HT-29 (cell line): ENCODE measurements at regions not wholly inside any gene's neighbourhood (a gene's known extent, or its start where the extent isn't known, plus 50 kb on each side); places are given as distances from the start of the nearest gene placed in this dataset.

Experiments used
- DNase-seq: peaks from one replicate; pipeline ENCODE4 v3.0.0-alpha.2; 2015; ENCODE audit warnings: low spot score

DNA sequence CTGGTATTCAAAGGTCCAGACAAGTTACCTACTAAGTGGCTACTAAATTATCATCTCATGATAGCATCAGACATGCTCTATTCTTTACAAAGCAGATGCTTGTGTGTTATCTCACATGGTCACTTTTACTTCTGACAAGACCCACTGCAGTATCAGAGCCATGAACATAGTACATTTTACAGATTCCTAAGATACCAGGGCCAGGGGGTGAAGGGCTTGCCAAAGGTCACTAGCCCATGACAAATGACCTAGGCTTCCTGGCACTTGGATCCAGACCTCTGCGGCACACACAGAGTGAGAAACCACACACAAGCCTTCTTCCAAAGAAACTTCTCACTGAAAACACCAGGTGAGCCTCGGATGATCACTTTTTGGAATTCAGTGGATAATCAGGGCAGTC is 446.8 kb downstream of the EIPR1 start:
- DNase-seq, result no peak

- no peak for DNase-seq
Measured at GRCh38 chr2:2926858-2927175, 450.8 kb downstream of the EIPR1 start.

GRCh38 chr2:2926009-2926857 is 451.4 kb downstream of the EIPR1 start:
- DNase-seq, result no peak

GRCh38 chr2:2922156-2922555 is 455.5 kb downstream of the EIPR1 start:
- DNase-seq, result no peak

GRCh38 chr2:2921011-2921720 is 456.5 kb downstream of the EIPR1 start:
- no peak for DNase-seq

DNA sequence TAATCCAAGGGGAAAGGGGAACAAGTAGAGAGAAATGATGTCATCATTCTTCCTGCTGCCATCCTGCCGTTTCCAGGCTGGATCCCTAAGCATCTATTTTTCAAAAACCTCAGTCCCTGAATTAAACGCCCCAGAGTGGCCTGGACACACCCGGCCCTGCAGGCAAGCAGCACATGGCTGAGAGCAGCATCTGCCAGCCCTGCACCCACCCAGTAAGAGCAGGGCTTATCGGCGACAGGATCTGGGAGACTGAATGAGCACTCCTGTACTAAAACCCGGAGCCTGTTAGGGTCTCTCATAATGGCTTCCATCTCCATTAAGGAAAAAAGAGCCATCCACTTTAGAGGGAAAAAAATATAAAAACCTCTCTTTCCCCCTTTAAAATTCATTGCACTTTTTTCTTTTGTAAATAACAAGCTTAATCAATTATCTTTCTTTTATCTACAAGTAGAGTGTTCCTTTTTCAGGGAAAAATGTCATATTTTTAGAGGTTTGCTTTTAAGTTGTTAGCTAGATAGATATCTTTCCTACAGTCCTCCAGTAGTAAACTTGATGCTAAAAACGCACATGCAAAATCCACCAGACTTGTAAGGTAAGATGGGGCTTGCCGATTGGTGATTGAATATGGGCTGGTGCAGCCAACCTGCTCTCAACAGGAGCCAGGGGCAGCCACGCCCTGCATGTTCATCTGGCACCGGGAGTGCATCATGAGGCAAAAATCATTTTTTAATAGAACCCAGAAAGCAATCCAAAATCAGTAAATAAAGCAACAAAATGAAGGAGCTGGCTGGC is 457.8 kb downstream of the EIPR1 start:
- no peak for DNase-seq

DNA sequence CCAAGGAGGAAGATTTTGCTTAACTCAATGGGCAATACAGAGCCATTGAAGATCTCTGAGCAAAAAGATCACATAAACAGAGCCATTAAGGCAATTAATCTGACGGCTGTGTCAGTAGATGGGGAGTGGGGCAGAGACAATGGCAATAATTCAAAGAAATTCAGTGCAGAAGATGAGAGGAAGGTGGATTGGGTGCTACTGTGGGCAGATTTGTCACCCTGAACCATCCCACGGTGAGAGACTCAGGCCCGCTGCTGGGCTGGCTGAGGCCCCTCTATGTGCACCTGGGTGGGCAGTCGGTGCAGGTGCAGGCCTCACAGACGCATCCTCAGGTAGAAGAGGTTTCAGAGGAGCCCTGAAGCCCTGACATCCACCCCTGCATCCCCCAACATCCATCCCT is 458.6 kb downstream of the EIPR1 start:
- no peak for DNase-seq

DNA sequence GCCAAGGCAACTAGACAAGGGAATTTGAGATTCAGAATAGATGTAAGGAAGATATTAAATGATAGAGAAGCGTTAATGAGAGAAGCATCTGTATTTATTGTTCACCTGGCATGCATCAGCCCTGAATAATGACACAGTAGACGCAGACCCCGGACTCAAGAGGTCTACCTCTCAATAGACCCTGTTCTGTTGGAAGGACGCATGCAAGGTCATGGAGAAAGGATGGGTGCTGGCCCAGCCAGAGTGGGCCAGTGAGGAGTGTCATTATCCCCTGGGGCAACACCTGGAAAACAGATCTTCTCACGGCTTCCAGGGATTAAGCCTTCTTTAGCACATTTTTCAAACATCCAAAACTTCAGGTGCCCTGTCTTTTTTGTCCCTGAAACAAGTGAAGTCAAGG is 461.0 kb downstream of the EIPR1 start:
- no peak for DNase-seq

DNA sequence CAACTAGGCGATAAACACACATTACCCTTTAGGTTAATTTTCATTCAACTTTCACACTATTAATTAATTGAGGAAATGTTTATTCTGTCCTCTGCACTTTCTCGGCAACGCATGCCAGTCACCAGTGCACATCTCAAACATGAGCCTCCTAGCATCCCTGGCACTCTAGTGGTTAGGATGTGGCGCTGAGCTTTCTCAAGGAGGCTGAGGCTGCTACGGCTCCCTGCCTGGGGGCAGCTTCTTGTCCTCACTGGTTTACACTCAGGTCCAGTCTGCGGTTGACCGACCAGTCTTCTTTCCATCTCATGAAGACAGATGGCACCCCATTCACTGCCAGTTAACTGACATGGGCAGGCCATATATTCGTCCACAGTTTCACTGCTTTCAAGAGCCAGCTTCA is 463.4 kb downstream of the EIPR1 start:
- no peak for DNase-seq

DNA sequence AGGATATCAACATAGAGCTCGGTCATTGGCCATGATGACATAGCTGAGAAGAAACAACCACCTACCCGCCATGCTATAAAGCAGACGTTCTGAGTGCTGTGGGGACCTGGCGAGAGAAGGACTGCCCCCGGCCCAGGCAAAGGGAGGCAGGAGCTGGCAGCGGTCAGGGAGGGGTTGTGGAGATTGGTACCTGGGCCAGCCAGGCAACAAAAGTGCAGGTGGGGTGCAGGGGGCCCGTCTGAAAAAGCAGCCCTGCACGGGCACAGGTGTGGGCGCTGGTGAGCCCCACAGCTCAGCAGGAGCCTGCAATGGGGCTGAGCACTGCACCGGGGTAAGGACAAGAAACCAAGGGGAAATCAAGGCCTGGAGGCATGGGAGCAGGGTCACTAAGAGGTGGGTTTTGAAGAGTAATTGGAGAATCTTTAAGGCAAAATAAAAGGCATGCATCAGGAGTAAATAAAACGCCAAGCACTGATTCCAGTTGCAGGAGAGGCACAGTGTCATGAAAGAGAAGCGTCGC is 464.0 kb downstream of the EIPR1 start:
- DNase-seq, result no peak

- DNase-seq, result no peak
Measured at GRCh38 chr2:2912731-2913130, 464.9 kb downstream of the EIPR1 start.

DNA sequence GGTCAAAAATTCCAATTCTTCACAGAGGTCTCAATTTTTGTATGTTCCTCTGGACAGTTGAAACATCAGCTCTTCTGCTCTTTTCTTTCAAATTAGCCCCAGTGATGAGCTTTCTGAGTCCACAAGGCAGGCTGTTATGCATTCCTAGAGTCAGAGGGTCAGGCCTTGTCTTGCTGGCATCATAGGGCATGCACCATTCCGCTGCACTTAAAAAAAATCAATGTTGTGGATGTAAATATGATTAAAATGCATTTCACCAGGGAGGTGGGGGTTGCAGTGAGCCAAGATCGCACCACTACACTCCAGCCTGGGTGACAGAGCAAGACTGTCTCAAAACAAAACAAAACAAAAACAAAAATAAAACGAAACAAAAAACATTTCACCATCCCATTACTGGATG is 465.3 kb downstream of the EIPR1 start:
- DNase-seq, result no peak

DNA sequence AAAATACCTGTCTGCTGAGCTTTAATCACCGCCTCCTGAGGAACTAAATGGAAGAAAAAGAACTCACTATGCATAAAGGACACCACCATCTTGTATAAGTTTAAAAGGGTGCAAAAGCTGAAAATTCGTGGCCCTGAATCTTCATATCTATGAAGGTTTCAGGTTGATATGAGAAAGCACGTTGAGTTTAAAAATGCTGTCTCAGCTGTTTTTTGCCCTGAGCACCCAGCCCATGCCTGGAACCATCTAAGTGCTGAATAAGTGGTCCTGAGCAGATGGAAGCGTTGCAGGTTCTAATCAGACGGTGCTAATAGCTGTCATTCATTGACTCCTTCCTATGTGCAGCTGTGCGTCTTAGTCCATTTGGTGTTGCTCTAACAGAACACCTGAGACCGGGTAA is 467.4 kb downstream of the EIPR1 start:
- no peak for DNase-seq

- no peak for DNase-seq
Measured at GRCh38 chr2:2909086-2910035, 468.3 kb downstream of the EIPR1 start.

DNA sequence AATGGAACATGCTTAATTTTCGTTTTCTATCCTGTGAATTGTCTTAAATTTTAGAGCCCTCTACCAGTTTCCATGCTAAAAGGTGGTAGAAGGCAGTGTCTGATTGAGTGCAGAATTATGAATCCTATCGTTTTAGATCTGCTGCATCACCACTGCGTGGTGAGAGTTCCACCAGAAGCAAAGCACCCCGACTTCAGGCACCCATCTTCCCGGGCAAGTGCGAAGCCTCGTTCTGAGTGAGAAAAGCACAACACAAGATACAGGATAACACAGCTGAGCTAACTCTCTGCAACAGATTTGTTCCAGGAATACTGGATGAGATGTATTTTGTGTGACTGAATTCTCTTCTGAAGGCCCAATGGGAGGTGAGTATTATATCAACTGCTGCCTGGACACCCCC is 471.5 kb downstream of the EIPR1 start:
- no peak for DNase-seq

DNA sequence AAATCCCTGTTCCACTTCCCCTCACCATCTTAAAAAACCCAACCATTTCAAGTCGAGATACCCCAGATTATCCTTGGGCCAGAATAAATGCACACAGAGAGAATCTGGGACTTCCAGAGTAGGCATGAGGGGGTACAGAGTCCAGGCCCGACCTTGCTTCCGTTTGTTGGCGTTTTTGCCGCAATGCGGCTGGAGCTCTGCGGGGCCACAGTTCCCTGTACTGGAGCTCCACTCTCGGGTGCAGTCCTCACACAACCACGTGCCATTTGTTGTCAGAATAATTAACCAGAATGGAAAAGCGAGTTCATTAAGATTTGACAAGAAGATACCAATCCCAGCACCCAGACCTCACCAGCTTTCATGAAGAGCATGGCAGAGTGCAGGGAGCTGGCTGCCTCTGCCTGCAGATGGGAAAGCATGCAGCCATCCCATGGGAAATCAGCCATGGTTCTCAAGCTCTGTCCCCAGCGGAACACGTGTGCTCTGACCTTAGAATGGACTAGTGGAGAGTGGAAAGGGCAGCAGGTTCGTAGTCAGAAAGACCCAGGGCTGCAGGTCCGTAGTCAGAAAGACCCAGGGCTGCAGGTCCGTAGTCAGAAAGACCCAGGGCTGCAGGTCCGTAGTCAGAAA is 472.8 kb downstream of the EIPR1 start:
- no peak for DNase-seq

- DNase-seq, result no peak
Measured at GRCh38 chr2:2902547-2903281, 474.9 kb downstream of the EIPR1 start.

DNA sequence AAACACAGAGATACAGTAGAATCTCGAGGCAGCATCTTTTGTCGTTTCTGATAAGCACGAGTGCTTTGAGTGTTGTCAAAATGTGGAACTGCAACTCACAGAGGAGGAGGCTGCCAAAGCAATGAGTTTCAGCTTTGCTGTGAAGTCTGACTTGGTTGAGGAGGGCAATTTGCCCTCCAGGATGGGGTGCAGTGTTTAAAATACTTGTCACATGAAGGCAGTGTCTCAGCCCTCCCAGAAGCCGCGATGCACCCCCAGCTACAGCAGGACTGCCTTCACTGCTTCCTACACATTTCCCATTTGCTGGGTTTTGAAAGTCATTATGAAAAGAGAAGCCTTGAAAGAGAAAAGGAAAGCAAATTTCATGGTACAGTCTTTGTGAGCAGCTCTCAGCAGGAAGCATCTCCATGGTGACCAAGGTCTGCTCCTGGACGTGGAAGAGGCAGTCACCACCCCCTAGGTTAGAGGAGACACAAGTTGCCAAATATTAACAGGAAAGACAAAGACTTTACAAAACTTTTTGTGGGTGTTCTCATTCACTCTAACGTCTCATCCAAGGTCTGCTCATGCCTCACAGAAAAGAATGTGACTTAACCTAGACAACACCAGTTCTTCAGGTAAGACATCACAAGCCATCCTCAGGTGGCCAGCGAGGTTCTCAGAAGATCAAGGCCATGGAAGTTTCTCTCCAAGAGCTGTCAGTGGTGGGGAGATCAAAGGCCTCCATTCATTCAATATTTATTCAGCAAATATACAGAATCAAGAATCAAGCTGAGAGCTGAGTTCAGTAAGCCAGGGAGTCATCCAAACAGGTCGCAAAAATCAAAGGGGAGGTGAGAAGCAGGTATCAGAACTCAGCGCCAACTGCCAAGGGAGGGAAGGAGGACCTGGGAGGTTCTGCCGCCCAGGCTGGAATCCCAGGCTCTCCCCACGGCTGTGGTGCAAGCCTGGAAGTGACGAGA is 476.0 kb downstream of the EIPR1 start:
- no peak for DNase-seq

GRCh38 chr2:2899826-2900225 is 477.8 kb downstream of the EIPR1 start:
- no peak for DNase-seq
